NOMO-1 treated with DMSO at 0.1 percent for 48 hours (cell line): ENCODE measurements at regions not wholly inside any gene's neighbourhood (a gene's known extent, or its start where the extent isn't known, plus 50 kb on each side); places are given as distances from the start of the nearest gene placed in this dataset.
A peak's percentile ranks its signal among the peaks of the same experiment; 100 is the strongest.
"Not testable (repeated sequence)": the region's sequence is repeated elsewhere in the genome, so short reads cannot be mapped to it uniquely, and the experiment has no call there.

Source experiments
- DNase-seq: peaks from one replicate; lab custom pipeline; 2025; ENCODE audit not compliant: unreplicated experiment; lab: John Stamatoyannopoulos, UW

GRCh38 chr1:244758708-244759107 is 76.8 kb upstream of the COX20 start:
- no peak for DNase-seq

DNA sequence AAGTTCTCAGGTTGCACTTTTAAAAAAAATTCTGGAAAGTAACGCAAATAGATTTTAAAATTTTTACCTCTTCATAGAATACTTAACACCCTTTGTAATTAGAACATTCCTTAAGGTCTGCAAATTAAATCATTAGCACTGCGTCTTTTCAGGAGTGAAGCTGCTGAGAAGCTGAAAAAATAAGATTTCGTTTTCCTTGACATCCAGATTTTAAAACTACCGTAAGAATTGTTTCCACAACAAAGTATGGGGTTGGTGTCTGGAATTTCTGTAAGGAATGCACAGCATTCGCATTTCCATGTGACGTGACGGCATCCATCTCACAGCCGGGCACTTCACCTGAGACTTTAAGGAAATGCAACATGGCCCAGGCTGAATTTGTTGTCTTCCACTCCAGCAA is 76.3 kb upstream of the COX20 start:
- no peak for DNase-seq

DNA sequence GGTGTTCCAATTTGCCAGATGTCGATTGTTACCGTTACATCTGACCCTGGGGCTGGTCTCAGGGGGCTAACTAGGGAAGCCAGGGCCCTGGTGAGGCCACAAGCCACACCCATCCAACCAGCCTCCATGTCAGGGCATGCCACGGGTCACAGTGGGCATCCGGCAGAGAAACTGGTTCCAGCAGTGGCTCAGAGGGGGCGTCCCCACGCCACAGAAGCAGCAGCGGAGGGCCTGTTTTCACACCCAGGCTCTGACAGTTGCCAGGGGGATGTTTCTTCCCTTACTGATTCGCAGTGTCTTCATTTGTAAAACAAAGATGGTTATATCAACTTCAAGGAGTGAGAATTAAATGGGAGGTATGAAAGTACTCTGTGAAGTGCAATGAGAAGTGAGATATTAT is 75.0 kb upstream of the COX20 start:
- DNase-seq, result no peak

GRCh38 chr1:244761279-244761678 is 74.2 kb upstream of the COX20 start:
- no peak for DNase-seq

DNA sequence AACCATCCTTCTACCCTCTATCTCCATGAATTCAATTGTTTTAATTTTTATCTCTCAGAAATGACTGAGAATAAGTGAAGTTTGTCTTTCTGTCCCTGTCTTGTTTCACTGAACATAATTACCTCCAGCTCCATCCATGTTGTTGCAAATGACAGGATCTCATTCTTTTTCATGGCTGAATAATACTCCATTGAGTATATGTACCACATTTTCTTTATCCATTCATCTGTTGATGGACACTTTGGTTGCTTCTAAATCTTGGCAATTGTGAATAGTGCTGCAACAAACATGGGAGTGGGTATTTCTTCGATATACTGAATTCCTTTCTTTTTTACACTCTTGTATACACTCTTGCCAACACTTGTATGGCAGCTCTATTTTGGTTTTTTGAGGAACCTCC is 72.8 kb upstream of the COX20 start:
- no peak for DNase-seq

DNA sequence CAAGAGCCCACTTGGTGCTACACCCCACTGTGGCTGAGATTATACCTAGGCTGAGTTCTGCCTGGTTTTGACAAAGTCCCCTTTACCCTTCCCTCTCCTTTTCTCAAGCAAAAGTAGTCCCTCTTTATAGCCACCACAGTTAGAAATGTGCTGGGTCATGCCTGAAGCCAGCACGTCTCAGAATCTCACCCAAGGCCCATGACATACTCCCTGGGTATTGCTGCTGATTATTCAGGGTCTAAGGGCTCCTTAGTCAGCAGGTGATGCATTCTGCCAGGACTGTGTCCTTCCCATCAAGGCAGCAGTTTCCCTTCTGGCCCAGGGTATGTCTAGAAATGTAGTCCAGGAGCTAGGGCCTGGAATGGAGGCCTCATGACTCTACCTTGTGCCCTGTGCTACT is 67.3 kb upstream of the COX20 start:
- no peak for DNase-seq

DNA sequence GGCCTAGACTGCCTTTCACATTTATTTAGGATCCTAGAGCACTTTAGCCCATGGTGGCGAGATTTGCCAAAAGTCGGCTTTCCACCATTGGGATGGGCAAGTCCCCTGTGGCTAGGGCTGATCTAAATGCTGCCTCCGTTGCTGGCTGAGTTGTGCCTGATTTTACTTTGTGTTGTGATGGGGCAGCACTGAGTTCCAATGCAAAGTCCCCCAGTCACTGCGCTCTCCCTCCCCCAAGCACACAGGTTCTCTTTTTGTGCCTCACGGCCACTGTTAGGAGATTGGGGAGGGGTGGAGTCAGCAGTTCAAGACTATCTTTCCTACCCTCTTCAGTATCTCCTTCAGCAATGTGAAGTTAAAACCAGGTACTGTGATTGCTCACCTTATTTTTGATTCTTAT is 66.7 kb upstream of the COX20 start:
- no peak for DNase-seq

- not testable (repeated sequence) for DNase-seq
Measured at GRCh38 chr1:244770556-244770955, 64.9 kb upstream of the COX20 start.

- DNase-seq, result no peak
Measured at GRCh38 chr1:244773513-244773912, 61.9 kb upstream of the COX20 start.

DNA sequence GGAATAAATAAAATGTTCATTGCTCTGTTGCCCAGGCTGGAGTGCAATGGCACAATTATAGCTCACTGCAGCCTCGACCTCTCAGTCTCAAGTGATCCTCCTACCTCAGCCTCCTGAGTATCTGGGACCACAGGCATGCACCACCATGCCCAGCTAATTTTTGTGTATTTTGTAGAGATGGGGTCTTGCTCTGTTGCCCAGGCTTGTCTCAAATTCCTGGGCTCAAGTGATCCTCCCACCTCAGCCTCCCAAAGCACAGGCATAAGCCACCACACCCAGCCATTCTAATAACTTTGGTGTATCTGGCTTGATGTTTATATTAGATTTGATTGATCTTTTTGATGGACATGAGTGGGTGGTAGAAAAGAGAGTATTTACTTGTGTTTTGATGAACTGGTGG is 58.7 kb upstream of the COX20 start:
- not testable (repeated sequence) for DNase-seq

GRCh38 chr1:244778344-244778743 is 57.1 kb upstream of the COX20 start:
- DNase-seq, result peak; percentile 61

DNA sequence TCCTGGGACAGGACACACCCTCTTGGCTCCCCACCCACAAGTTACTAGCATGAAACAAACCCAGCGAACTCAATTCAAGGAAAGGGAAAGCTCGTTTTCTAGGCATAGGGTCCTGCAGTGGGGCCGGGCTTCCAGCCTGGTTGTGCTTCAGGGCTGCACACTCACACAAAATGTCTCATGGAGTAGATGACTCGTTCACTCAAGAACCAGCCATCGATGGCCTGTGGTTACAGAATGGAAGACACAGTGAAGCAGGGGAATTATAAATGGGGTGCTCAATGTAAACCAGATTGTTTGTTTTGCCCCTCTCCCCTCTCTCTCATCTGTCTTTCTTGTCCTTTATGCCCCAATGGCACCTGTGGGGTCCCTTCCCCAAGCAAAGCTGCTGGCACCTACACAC is 56.0 kb upstream of the COX20 start:
- no peak for DNase-seq

DNA sequence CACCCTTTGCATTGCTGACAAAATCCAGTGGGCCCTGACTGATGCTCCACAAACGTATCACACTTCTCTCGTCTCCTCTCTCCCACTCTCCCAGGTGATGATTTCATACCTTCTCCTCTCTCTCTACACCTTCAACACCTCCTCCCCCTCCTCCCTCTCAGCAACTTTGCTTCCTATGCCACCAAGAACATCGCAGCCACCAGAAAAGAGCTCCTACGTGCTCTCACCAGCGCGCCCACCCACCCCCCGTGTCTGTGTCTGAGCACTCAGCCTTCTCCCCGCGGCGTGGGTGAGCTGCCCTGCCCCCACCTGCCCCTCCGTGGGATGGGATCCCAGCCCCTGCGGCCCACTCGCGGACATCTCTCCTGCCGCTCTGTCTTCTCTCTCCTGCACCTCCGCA is 55.1 kb upstream of the COX20 start:
- no peak for DNase-seq

- DNase-seq, result no peak
Measured at GRCh38 chr1:244782056-244782455, 53.4 kb upstream of the COX20 start.

DNA sequence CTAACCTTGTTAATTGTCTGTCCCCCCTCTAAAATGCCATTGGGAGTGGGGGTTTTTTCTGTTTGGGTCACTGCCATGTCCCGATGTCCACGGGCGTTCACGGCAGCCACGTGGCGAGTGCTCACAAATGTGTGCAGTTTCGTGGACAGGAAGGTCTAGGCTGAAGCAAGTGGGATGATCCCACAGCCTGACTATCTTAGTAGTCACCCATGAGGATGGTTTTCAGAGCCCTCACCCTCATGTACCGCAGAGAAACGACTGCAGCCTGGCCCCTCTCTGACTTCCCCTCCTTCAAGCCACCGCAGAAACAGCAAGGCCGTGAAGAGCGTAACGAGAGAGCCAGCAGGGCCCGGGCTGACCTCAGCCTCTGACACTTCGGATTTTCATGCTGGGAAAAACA is 52.3 kb upstream of the COX20 start:
- no peak for DNase-seq
